CD14-positive monocyte (primary cell): ENCODE measurements at regions not wholly inside any gene's neighbourhood (a gene's known extent, or its start where the extent isn't known, plus 50 kb on each side); places are given as distances from the start of the nearest gene placed in this dataset.
"Not testable (repeated sequence)": the region's sequence is repeated elsewhere in the genome, so short reads cannot be mapped to it uniquely, and the experiment has no call there.

ENCODE experiments used
- DNase-seq, 3 donors: peaks; one replicate each; pipeline ENCODE4 v3.0.0-alpha.2; 2011 to 2022
- H2AFZ ChIP-seq: 2 replicates; pipeline ENCODE4 v1.6.0; 2012; ENCODE audit warnings: mild to moderate bottlenecking, low read depth, low read length, inconsistent platforms; ENCODE audit not compliant: insufficient read depth, poor library complexity, severe bottlenecking
- H3K27ac ChIP-seq, 2 donors: 1 replicate in 1 of 2; 2 replicates in 1 of 2; pipeline ENCODE4 v1.5.1; 2012 to 2013; ENCODE audit warnings: low read length in 2 of 2, control low read depth in 1 of 2, inconsistent platforms in 1 of 2, low read depth in 1 of 2, mild to moderate bottlenecking in 1 of 2
- H3K27me3 ChIP-seq, 2 donors: one replicate each; pipeline versions ENCODE4 v1.6.0 to v1.6.1; 2011 to 2013; ENCODE audit warnings: low read length in 2 of 2; ENCODE audit not compliant: control insufficient read depth in 2 of 2, insufficient read depth in 2 of 2
- H3K36me3 ChIP-seq, 2 donors: replicated peaks in 1 of 2; 1 replicate in 1 of 2; 2 replicates in 1 of 2; pipeline versions ENCODE4 v1.5.1 to v1.6.1; 2012 to 2013; ENCODE audit warnings: low read length in 2 of 2, control low read depth in 1 of 2, inconsistent platforms in 1 of 2, mild to moderate bottlenecking in 1 of 2; ENCODE audit not compliant: insufficient read depth in 2 of 2, control insufficient read depth in 1 of 2
- H3K4me1 ChIP-seq, 2 donors: 1 replicate in 1 of 2; 2 replicates in 1 of 2; pipeline versions ENCODE4 v1.5.1 to v1.6.1; 2012 to 2013; ENCODE audit warnings: low read length in 2 of 2, control low read depth in 1 of 2, inconsistent platforms in 1 of 2, mild to moderate bottlenecking in 1 of 2, moderate library complexity in 1 of 2; ENCODE audit not compliant: insufficient read depth in 2 of 2, control insufficient read depth in 1 of 2
- H3K4me2 ChIP-seq: replicated peaks from 2 replicates; pipeline ENCODE3; 2012; ENCODE audit warnings: low read length, moderate library complexity, mild to moderate bottlenecking; ENCODE audit not compliant: poor library complexity, severe bottlenecking; ENCODE audit errors: extremely low read depth
- H3K4me3 ChIP-seq, 3 experiments: fragments of 200-600 bp in 1 of 3; sonication (generic) in 1 of 3; replicated peaks in 1 of 3; 1 replicate in 2 of 3; 2 replicates in 1 of 3; pipeline ENCODE4 v1.5.1; 2011 to 2013; ENCODE audit warnings: low read length in 3 of 3, mild to moderate bottlenecking in 3 of 3, control low read depth in 2 of 3, low read depth in 2 of 3, inconsistent platforms in 1 of 3, moderate library complexity in 1 of 3
- H3K79me2 ChIP-seq: 2 replicates; pipeline ENCODE4 v1.6.0; 2012; ENCODE audit warnings: mild to moderate bottlenecking, control low read depth, inconsistent platforms, low read length, moderate library complexity; ENCODE audit not compliant: insufficient read depth
- H3K9ac ChIP-seq: 2 replicates; pipeline ENCODE4 v1.6.0; 2017; ENCODE audit warnings: low read length, mild to moderate bottlenecking; ENCODE audit not compliant: insufficient read depth, poor library complexity, severe bottlenecking
- H3K9me3 ChIP-seq, 2 donors: replicated peaks in 1 of 2; 1 replicate in 1 of 2; 2 replicates in 1 of 2; pipeline versions ENCODE4 v1.5.1 to v1.6.1; 2012 to 2013; ENCODE audit warnings: low read length in 2 of 2, control low read depth in 1 of 2; ENCODE audit not compliant: control insufficient read depth in 1 of 2, insufficient read depth in 1 of 2
- H4K20me1 ChIP-seq: 2 replicates; pipeline ENCODE4 v1.6.0; 2012; ENCODE audit warnings: mild to moderate bottlenecking, low read length, control low read depth, moderate library complexity; ENCODE audit not compliant: insufficient read depth
- H3K27ac Mint-ChIP-seq, 7 donors: one replicate each; pipeline ENCODE4 v1.8.0; 2020; ENCODE audit warnings: mild to moderate bottlenecking in 7 of 7, mixed read lengths in 7 of 7, moderate library complexity in 6 of 7, inconsistent platforms in 2 of 7
- H3K27me3 Mint-ChIP-seq, 3 donors: one replicate each; pipeline ENCODE4 v1.8.0; 2021 to 2022; ENCODE audit warnings: low read depth in 3 of 3, mild to moderate bottlenecking in 3 of 3, mixed read lengths in 3 of 3, moderate library complexity in 3 of 3, inconsistent platforms in 1 of 3
- H3K36me3 Mint-ChIP-seq, 2 donors: one replicate each; pipeline ENCODE4 v1.8.0; 2020; ENCODE audit warnings: mixed read lengths in 2 of 2, inconsistent platforms in 1 of 2, mild to moderate bottlenecking in 1 of 2
- H3K4me1 Mint-ChIP-seq: one replicate; pipeline ENCODE4 v1.8.0; 2020; ENCODE audit warnings: mild to moderate bottlenecking, mixed read lengths
- H3K4me3 Mint-ChIP-seq, 2 donors: one replicate each; pipeline ENCODE4 v1.8.0; 2020; ENCODE audit warnings: mild to moderate bottlenecking in 2 of 2, mixed read lengths in 2 of 2, moderate library complexity in 1 of 2
- H3K9me3 Mint-ChIP-seq, 7 donors: one replicate each; pipeline ENCODE4 v1.8.0; 2020 to 2022; ENCODE audit warnings: mixed read lengths in 7 of 7, mild to moderate bottlenecking in 6 of 7, moderate library complexity in 6 of 7, inconsistent platforms in 2 of 7
- CTCF ChIP-seq: fragments of 200-600 bp; IDR thresholded peaks from one replicate; pipeline ENCODE4 v1.8.0; 2022; ENCODE audit warnings: antibody characterized with exemption, mild to moderate bottlenecking
- WGBS: methylation state at CpG from one replicate; pipeline ENCODE4 v1.1.5; 2013; ENCODE audit warnings: missing lambda C conversion rate; ENCODE audit not compliant: insufficient coverage; 5-methylcytosine and 5-hydroxymethylcytosine counted together
- intact Hi-C, 2 donors: fragments of 100-400 bp; cut with micrococcal nuclease; formaldehyde crosslinking; loops; one replicate each; pipeline versions ENCODE4 v1.15.0 to v1.15.1; 2023

GRCh38 chr2:155879900-155880299 lies 452.6 kb downstream of the NR4A2 start:
- peaks cover 6 to 40% (median 30%) of the 10 kb centered on the region in 7 donors for H3K9me3 Mint-ChIP-seq
- H3K27me3 ChIP-seq, H3K27ac Mint-ChIP-seq, H3K27ac ChIP-seq, H3K4me1 ChIP-seq, H3K9ac ChIP-seq, H3K4me1 Mint-ChIP-seq, intact Hi-C loops, H3K4me3 ChIP-seq, DNase-seq, H3K79me2 ChIP-seq, H4K20me1 ChIP-seq, H3K4me3 Mint-ChIP-seq, H3K36me3 ChIP-seq, H2AFZ ChIP-seq, H3K36me3 Mint-ChIP-seq, H3K27me3 Mint-ChIP-seq, H3K4me2 ChIP-seq: not testable (repeated sequence)
- H3K9me3 ChIP-seq = peaks cover 0 to 23% of the 10 kb centered on the region in 2 donors
- WGBS = 88% methylated on average over 3 of the region's 5 CpGs

GRCh38 chr2:155872396-155872795 lies 460.1 kb downstream of the NR4A2 start:
- Histone ChIP-seq H3K27me3 (no peaks in the 10 kb centered on the region), H3K9ac (no peak overlapping the region), H3K4me1 (no peaks in the 10 kb centered on the region), H3K79me2 (no peaks in the 10 kb centered on the region), H3K36me3 (no peaks in the 10 kb centered on the region), H3K27ac (no peak overlapping the region), H3K4me3 (no peak overlapping the region), H3K9me3 (peaks cover 7 to 18% of the 10 kb centered on the region in 2 donors), H4K20me1 (no peaks in the 10 kb centered on the region), H2AFZ (no peak overlapping the region), H3K4me2 (no peak overlapping the region)
- H3K27me3 Mint-ChIP-seq = peaks cover 0 to 4% (median 0%) of the 10 kb centered on the region in 3 donors
- H3K4me1 Mint-ChIP-seq = no peaks in the 10 kb centered on the region
- H3K4me3 Mint-ChIP-seq = no peak overlapping the region
- WGBS = no CpG with 5 or more reads among the region's 3 CpGs
- H3K27ac Mint-ChIP-seq = no peak overlapping the region
- TF ChIP-seq CTCF = no peak
- no peaks in the 10 kb centered on the region for H3K36me3 Mint-ChIP-seq
- H3K9me3 Mint-ChIP-seq = peaks cover 2 to 28% (median 17%) of the 10 kb centered on the region in 7 donors
- intact Hi-C loops = no loop called here
- DNase-seq = no peak
